Activated T-helper 1 cell treated with anti-CD3 and anti-CD28 coated beads, Interleukin-12 subunit alpha, Interleukin-12 subunit beta, Interleukin-2, Interleukin-4 antibody, amounts not matched to agents 30 ng/mL and 10 ng/mL and 1 ng/mL, durations not matched to agents 14 hours and 24 hours and 36 hours (primary cell): ENCODE measurements at regions not wholly inside any gene's neighbourhood (a gene's known extent, or its start where the extent isn't known, plus 50 kb on each side); places are given as distances from the start of the nearest gene placed in this dataset.

ENCODE experiments used
- DNase-seq: peaks from one replicate; pipeline ENCODE4 v3.0.0; 2021; ENCODE audit warnings: low spot score
- H3K27ac Mint-ChIP-seq: one replicate; pipeline ENCODE4 v1.8.0; 2021; ENCODE audit warnings: mild to moderate bottlenecking, mixed read lengths
- H3K27me3 Mint-ChIP-seq: one replicate; pipeline ENCODE4 v1.8.0; 2022; ENCODE audit warnings: mild to moderate bottlenecking, moderate library complexity, mixed read lengths; ENCODE audit not compliant: insufficient read depth
- H3K36me3 Mint-ChIP-seq: one replicate; pipeline ENCODE4 v1.8.0; 2021; ENCODE audit warnings: low read depth, mixed read lengths
- H3K4me1 Mint-ChIP-seq: one replicate; pipeline ENCODE4 v1.8.0; 2021; ENCODE audit warnings: low read depth, mixed read lengths
- H3K4me3 Mint-ChIP-seq: one replicate; pipeline ENCODE4 v1.8.0; 2021; ENCODE audit warnings: mild to moderate bottlenecking, moderate library complexity, mixed read lengths
- H3K9me3 Mint-ChIP-seq: one replicate; pipeline ENCODE4 v1.8.0; 2021; ENCODE audit warnings: mixed read lengths
- intact Hi-C: fragments of 100-400 bp; cut with micrococcal nuclease; formaldehyde crosslinking; loops from one replicate; pipeline ENCODE4 v1.15.1; 2024

DNA sequence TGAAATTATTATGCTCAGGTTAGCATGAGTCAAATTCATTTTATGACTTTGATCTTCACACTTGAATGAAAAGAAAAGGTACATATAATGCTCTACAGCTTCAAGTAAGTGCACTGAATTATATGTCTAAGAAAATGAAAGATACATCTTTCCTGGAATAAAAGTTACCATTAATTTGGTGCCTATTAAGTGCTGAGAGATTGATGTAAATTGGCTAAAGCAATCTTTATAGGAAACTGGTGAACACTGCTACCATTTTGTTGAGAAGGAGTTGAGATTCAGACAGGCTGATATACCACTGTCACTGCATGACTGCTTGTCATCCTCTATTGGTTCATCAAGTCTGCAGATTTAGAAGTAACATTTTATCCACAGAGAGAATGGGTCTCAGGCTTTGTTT, 416.8 kb upstream of the SPRY2 start:
- H3K4me3 Mint-ChIP-seq, result no peak overlapping the region
- H3K9me3 Mint-ChIP-seq, result peaks cover 6% of the 10 kb centered on the region
- H3K36me3 Mint-ChIP-seq, result no peaks in the 10 kb centered on the region
- no peak for DNase-seq
- no peak overlapping the region for H3K27ac Mint-ChIP-seq
- no peaks in the 10 kb centered on the region for H3K27me3 Mint-ChIP-seq
- intact Hi-C loops, result no loop called here
- no peaks in the 10 kb centered on the region for H3K4me1 Mint-ChIP-seq

DNA sequence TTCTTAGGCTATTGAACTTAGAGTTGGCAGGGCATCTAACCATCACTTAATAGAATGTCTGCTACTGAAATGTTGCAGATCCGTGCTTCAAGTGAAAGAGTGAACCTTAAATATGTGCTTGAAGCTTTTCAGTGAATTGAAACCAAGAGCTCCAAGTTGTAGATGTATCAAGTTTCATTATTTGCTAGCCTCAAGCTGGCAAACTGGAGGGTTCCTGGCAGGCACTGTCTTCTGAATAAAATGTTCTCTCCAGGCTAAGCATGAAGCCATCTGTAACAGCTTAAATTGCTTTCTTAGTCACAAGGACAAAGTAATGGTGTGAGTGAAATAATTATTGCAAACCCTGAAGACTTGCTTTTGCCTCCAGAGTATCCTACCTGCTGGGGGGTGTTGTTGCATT, 415.0 kb upstream of the SPRY2 start:
- Mint-ChIP-seq H3K36me3 (no peaks in the 10 kb centered on the region), H3K27me3 (no peaks in the 10 kb centered on the region), H3K9me3 (peaks cover 7% of the 10 kb centered on the region), H3K27ac (no peak overlapping the region), H3K4me3 (no peak overlapping the region), H3K4me1 (no peaks in the 10 kb centered on the region)
- intact Hi-C loops, result no loop called here
- no peak for DNase-seq

DNA sequence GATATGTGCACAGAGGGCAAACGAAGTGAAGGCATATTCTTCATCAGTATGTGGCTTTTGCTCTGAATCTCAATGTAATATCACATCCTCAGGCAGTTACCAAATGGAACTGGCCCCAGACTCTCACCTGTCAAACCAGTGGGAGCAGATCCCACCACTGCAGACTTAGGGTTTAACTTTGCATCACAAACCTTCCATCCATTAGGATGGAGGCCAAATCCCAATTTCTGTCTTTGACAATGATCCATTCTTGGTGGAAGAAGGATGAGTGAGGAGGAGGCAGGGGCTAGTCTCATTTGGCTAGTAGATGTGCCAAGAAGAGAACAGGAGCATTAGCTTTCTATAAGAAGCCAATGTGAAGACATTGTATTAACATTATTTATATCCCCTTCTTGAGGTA, 413.5 kb upstream of the SPRY2 start:
- no peaks in the 10 kb centered on the region for H3K36me3 Mint-ChIP-seq
- DNase-seq, result no peak
- H3K9me3 Mint-ChIP-seq, result peaks cover 3% of the 10 kb centered on the region
- no peaks in the 10 kb centered on the region for H3K27me3 Mint-ChIP-seq
- H3K27ac Mint-ChIP-seq, result no peak overlapping the region
- H3K4me3 Mint-ChIP-seq, result no peak overlapping the region
- intact Hi-C loops, result no loop called here
- H3K4me1 Mint-ChIP-seq, result no peaks in the 10 kb centered on the region

DNA sequence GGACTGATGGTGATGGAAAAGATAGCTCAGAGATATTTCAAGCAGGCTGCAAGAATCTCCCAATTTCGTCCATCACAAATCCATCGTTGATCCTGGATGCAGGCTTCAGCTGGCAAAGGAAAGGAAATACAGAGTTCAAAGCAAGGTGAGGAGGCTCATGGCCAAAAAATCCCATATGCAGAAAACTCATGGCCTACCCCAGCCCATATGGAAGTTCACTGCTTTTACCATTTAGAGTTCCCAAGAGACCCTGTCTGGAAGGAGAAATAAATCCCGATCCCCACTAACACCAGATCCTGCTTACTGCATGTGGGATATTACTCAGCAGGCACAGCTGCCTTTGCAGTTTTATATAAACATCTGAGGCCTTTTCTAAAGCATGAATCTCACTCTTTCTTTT, 412.9 kb upstream of the SPRY2 start:
- no peaks in the 10 kb centered on the region for H3K27me3 Mint-ChIP-seq

DNA sequence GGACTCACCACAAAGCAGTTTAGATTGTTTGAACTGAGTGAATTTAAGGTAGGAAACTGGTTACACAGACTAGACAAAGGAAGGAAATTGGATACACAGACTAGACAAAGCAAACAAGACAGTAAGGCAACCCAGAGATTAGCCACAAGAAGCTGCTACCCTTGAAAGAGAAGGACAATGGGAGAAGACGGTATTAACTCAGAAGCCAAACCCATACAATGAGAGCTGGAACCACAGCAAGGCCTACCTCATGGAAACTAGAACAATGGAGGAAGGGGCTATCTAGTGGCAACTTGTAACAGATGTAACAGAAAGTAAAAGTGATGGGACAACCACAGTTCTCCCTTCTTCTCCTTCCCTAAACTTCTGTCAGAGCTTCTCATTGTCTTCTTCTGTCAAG, 410.9 kb upstream of the SPRY2 start:
- intact Hi-C loops, result no loop called here
- Mint-ChIP-seq H3K27me3 (no peaks in the 10 kb centered on the region), H3K36me3 (no peaks in the 10 kb centered on the region), H3K4me1 (no peaks in the 10 kb centered on the region), H3K27ac (no peak overlapping the region), H3K9me3 (peaks cover 3% of the 10 kb centered on the region), H3K4me3 (no peak overlapping the region)
- no peak for DNase-seq

More for the DNA sequence above, 412.9 kb upstream of the SPRY2 start:
- Mint-ChIP-seq H3K4me1 (no peaks in the 10 kb centered on the region), H3K9me3 (peaks cover 3% of the 10 kb centered on the region), H3K4me3 (no peak overlapping the region), H3K36me3 (no peaks in the 10 kb centered on the region), H3K27ac (no peak overlapping the region)
- no peak for DNase-seq
- intact Hi-C loops, result no loop called here

DNA sequence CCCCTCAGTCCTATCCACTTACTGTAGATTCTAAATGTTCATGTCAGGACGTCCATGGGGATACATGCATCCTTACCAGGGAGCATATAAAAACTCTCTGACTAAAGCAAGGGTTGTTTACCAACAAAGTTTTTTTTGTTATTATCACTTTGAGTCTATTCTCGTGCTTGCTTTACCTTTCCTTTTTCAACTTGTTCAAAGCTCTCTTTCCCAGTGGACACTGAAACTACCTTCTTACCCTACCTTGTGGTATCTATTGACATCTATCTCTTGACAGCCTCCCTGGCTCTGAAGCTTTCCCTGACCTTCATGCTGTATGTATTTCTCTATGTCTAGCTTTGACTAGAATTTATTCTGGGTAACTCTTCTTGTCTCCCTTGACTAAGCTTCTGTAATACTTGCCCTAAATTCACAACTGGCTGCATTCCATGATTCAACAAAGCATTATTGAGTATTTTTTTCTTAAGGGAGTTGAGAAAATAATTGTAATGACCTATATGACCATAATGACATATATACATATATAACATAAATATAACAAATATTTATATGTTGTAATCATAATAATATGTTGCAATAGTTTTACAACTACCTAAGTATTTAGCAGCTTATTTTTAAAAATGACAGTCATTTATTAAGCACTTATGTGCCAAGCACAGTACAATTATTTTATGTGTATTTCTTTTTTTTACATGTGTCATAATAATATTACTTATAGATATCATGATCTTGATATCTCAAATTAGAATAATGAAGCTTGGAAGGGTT, 403.4 kb upstream of the SPRY2 start:
- no peak overlapping the region for H3K4me3 Mint-ChIP-seq
- intact Hi-C loops, result no loop called here
- no peaks in the 10 kb centered on the region for H3K9me3 Mint-ChIP-seq
- no peaks in the 10 kb centered on the region for H3K4me1 Mint-ChIP-seq
- H3K27me3 Mint-ChIP-seq, result no peaks in the 10 kb centered on the region
- DNase-seq, result no peak
- H3K27ac Mint-ChIP-seq, result no peak overlapping the region
- no peaks in the 10 kb centered on the region for H3K36me3 Mint-ChIP-seq

DNA sequence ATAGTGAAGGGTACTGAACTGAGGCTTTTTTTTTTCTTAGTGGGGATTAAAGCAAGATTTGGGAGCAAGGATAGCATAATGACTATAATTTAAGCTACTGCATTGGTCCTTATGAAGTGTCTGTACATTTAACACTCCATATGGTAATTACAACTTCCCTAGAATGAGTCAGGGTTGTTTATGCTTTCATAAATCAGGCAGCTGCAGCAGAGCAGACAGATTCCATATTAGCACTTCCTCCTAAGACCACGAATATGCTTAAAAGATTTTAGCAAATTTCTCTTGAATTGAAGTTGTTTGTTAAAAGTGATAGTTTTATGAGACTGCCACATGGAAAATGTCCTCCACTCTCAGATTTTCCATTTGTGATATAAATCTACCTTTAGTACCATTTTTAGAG, 401.1 kb upstream of the SPRY2 start:
- peaks cover 8% of the 10 kb centered on the region for H3K9me3 Mint-ChIP-seq
- no peak overlapping the region for H3K27ac Mint-ChIP-seq
- DNase-seq, result no peak
- no peaks in the 10 kb centered on the region for H3K4me1 Mint-ChIP-seq
- intact Hi-C loops, result no loop called here
- H3K4me3 Mint-ChIP-seq, result no peak overlapping the region
- no peaks in the 10 kb centered on the region for H3K27me3 Mint-ChIP-seq
- no peaks in the 10 kb centered on the region for H3K36me3 Mint-ChIP-seq

DNA sequence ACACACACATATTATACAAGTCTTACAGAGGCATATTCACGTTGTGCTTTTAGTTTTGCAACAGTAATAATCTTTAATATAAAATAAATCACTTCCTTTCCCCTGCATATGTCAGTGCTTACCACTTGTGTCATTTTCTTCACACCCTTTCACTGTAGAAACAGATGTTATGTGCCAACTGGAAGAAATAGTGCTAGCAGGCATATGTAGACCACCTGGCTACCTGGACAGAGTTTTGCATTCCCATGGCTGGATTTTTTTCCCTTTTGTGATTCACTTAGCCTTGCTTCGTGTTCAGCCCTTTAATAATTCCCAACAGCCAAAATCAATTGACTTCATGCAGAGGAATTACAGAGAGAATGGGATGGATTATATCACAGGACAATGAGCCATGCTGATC, 399.1 kb upstream of the SPRY2 start:
- no peaks in the 10 kb centered on the region for H3K27me3 Mint-ChIP-seq
- no peak for DNase-seq
- no peak overlapping the region for H3K27ac Mint-ChIP-seq
- no peaks in the 10 kb centered on the region for H3K36me3 Mint-ChIP-seq
- intact Hi-C loops, result no loop called here
- no peaks in the 10 kb centered on the region for H3K4me1 Mint-ChIP-seq
- H3K9me3 Mint-ChIP-seq, result peaks cover 12% of the 10 kb centered on the region
- no peak overlapping the region for H3K4me3 Mint-ChIP-seq

DNA sequence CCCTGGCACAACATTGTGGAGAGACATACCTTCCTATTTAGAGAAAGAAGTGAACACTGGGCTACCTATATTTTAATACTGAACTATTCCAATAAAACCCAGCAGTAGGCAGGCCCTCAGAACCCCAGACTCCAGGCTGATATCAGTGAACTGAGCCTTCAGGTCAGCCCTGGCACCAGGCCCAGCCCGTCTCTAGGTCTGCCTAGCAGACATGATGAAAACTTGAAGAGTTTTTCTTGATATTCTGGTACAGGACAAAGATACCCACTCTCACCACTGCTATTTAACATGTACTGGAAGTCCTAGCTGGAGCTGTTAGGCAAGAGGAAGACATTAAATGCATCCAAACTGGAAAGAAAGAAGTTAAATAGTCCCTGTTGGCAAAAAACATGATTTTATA, 396.6 kb upstream of the SPRY2 start:
- H3K27me3 Mint-ChIP-seq, result no peaks in the 10 kb centered on the region
- no peak overlapping the region for H3K27ac Mint-ChIP-seq
- intact Hi-C loops, result no loop called here
- peaks cover 12% of the 10 kb centered on the region for H3K9me3 Mint-ChIP-seq
- H3K36me3 Mint-ChIP-seq, result no peaks in the 10 kb centered on the region
- DNase-seq, result no peak
- H3K4me1 Mint-ChIP-seq, result no peaks in the 10 kb centered on the region
- no peak overlapping the region for H3K4me3 Mint-ChIP-seq

DNA sequence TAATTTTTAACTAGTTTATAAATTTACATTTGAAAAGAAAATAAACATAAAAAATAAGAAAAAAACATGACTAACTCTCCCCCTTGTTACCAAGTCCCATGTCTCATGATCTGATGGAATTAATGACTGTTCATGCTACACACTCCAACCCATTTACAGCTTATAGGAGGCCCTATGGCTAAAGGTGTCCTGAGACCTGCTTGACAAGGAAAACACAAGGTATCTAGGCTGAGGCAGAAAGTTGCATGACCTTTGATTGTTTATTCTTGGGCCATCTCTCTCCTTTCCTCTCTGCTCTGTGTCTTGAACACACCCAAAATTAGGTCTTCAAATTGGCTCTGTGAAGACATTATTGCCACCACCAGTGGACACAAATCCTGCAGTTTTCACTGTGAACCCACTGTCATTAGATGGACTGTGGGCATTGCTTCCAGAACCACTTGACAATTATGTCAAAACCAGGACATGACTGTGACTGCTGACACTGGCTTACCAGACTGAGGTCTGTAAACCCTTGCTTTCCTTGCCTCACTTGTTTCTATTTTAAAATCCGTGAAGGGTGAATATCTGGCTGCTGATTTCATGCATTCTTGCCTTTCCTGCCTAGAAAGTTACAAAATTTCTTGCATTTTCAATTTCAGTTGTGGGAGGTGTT, 386.5 kb upstream of the SPRY2 start:
- no peaks in the 10 kb centered on the region for H3K27me3 Mint-ChIP-seq
- H3K27ac Mint-ChIP-seq, result no peak overlapping the region
- H3K4me1 Mint-ChIP-seq, result no peaks in the 10 kb centered on the region
- intact Hi-C loops, result no loop called here
- H3K9me3 Mint-ChIP-seq, result peaks cover 24% of the 10 kb centered on the region
- H3K4me3 Mint-ChIP-seq, result no peak overlapping the region
- no peak for DNase-seq
- H3K36me3 Mint-ChIP-seq, result no peaks in the 10 kb centered on the region

DNA sequence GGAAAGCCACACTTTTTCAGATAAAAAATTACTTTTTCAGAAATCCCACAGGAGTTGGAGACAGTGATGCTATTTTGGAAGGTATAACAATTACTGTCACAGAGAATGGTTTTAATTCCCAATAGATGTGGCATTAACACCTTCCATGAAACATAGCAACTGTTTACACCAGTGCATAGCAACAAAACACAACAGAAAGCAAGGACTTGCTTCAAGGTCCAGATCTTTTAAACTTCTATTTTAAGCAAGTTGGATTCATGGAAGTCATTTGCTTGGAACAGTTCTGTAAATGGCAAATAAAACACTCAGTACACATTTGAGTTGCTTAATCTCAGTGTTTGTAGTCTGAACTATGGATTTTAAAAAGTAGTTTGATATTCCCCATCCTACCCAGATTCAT, 385.9 kb upstream of the SPRY2 start:
- Mint-ChIP-seq H3K36me3 (no peaks in the 10 kb centered on the region), H3K27me3 (no peaks in the 10 kb centered on the region), H3K9me3 (peaks cover 24% of the 10 kb centered on the region), H3K4me3 (no peak overlapping the region), H3K27ac (no peak overlapping the region), H3K4me1 (no peaks in the 10 kb centered on the region)
- intact Hi-C loops, result no loop called here
- DNase-seq, result no peak

DNA sequence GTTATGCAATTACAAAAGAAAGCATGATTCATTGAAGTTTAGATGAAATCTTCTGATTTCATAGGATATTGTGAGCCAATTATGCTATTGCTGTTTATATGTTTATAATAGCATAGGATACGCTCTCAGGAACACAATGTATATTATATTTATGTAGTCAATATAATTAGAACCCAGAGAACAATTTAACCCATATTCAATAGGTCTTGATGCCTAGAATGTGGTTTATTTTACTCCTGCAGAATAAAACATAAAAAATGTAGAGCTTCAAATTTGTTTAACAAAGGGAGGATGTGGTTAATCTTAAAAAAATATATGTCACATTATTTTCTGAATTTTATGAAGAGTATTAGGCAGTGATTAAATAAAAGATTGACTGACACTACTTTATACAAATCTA, 380.8 kb upstream of the SPRY2 start:
- peaks cover 5% of the 10 kb centered on the region for H3K9me3 Mint-ChIP-seq
- no peak overlapping the region for H3K4me3 Mint-ChIP-seq
- H3K36me3 Mint-ChIP-seq, result no peaks in the 10 kb centered on the region
- DNase-seq, result no peak
- intact Hi-C loops, result no loop called here
- peaks cover 1% of the 10 kb centered on the region for H3K27me3 Mint-ChIP-seq
- no peaks in the 10 kb centered on the region for H3K4me1 Mint-ChIP-seq
- no peak overlapping the region for H3K27ac Mint-ChIP-seq

DNA sequence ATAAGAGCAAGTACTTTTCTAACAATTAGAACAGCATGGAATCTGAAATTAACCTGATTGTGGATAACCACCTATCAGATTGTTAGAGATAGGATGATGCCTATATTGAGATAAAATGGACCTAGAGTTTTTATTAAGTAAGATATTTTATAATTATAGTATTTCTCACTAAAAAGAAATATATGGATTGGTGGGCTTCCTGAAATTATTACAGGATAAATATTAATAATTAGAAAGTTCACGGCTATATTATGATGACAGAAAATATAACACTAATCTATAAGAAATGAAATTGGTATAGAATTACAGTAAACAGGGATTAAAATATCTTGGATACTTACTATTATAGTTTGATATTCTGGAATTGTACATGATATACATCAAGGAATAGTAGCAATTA, 378.0 kb upstream of the SPRY2 start:
- Mint-ChIP-seq H3K36me3 (no peaks in the 10 kb centered on the region), H3K4me1 (no peaks in the 10 kb centered on the region), H3K4me3 (no peak overlapping the region), H3K9me3 (peaks cover 5% of the 10 kb centered on the region), H3K27ac (no peak overlapping the region), H3K27me3 (peaks cover 2% of the 10 kb centered on the region)
- intact Hi-C loops, result no loop called here
- DNase-seq, result no peak

DNA sequence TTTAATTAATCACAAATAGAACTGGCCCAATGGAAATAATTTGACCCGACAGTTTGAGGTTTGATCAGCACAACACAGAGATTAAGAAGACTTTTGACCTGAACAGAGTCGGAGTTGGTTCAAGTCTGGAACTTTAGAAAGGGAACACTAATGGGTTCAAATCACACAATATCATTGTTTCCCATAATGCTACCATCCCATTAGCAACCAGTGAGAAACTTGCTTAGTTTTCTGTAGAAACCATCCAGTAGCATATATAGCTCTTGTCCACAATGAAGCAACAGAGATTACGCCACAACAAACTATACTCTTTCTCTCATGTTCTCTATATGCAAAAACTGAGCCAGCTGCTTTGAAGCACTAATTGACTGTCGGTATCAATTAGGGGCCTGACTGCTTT, 376.9 kb upstream of the SPRY2 start:
- Mint-ChIP-seq H3K27me3 (peaks cover 2% of the 10 kb centered on the region), H3K4me3 (no peak overlapping the region), H3K36me3 (no peaks in the 10 kb centered on the region), H3K9me3 (peaks cover 6% of the 10 kb centered on the region), H3K27ac (no peak overlapping the region), H3K4me1 (no peaks in the 10 kb centered on the region)
- intact Hi-C loops, result no loop called here
- no peak for DNase-seq
